ENCODE measurements at regions not wholly inside any gene's neighbourhood (a gene's known extent, or its start where the extent isn't known, plus 50 kb on each side); places are given as distances from the start of the nearest gene placed in this dataset.

- Histone ChIP-seq H3K4me1 (ENCODE audit: control insufficient read depth, insufficient read depth, low read length) (peaks cover 17% of the 10 kb centered on the region), H3K9me3 (ENCODE audit: control insufficient read depth, insufficient read depth, low read depth, low read length) (peaks cover 17% of the 10 kb centered on the region), H3K4me3 (ENCODE audit: low read depth, low read length) (no peak overlapping the region), H3K36me3 (ENCODE audit: control insufficient read depth, insufficient read depth, low read length) (no peaks in the 10 kb centered on the region), H3K27ac (ENCODE audit: low read depth, low read length) (no peak overlapping the region), H3K27me3 (ENCODE audit: control insufficient read depth, insufficient read depth, low read length) (no peaks in the 10 kb centered on the region), H3K9ac (ENCODE audit: low read length) (no peak overlapping the region)
Measured at GRCh38 chr17:77352441-77352840, 211.7 kb downstream of the SEC14L1 start.

GRCh38 chr17:77352996-77353395 lies 212.2 kb downstream of the SEC14L1 start:
- H3K4me1 ChIP-seq (ENCODE audit: control insufficient read depth, insufficient read depth, low read length) = peaks cover 17% of the 10 kb centered on the region
- no peak overlapping the region for H3K9ac ChIP-seq (ENCODE audit: low read length)
- H3K4me3 ChIP-seq (ENCODE audit: low read depth, low read length) = no peak overlapping the region
- H3K36me3 ChIP-seq (ENCODE audit: control insufficient read depth, insufficient read depth, low read length) = no peaks in the 10 kb centered on the region
- H3K9me3 ChIP-seq (ENCODE audit: control insufficient read depth, insufficient read depth, low read depth, low read length) = peaks cover 17% of the 10 kb centered on the region
- H3K27ac ChIP-seq (ENCODE audit: low read depth, low read length) = no peak overlapping the region
- H3K27me3 ChIP-seq (ENCODE audit: control insufficient read depth, insufficient read depth, low read length) = no peaks in the 10 kb centered on the region

- no peaks in the 10 kb centered on the region for H3K27me3 ChIP-seq (ENCODE audit: control insufficient read depth, insufficient read depth, low read length)
- H3K4me3 ChIP-seq (ENCODE audit: low read depth, low read length) = no peak overlapping the region
- no peaks in the 10 kb centered on the region for H3K36me3 ChIP-seq (ENCODE audit: control insufficient read depth, insufficient read depth, low read length)
- H3K27ac ChIP-seq (ENCODE audit: low read depth, low read length) = no peak overlapping the region
- peaks cover 17% of the 10 kb centered on the region for H3K4me1 ChIP-seq (ENCODE audit: control insufficient read depth, insufficient read depth, low read length)
- peaks cover 17% of the 10 kb centered on the region for H3K9me3 ChIP-seq (ENCODE audit: control insufficient read depth, insufficient read depth, low read depth, low read length)
- no peak overlapping the region for H3K9ac ChIP-seq (ENCODE audit: low read length)
Measured at GRCh38 chr17:77353684-77354419, 213.1 kb downstream of the SEC14L1 start.

GRCh38 chr17:77354420-77354669 lies 213.6 kb downstream of the SEC14L1 start:
- Histone ChIP-seq H3K27ac (ENCODE audit: low read depth, low read length) (no peak overlapping the region), H3K4me3 (ENCODE audit: low read depth, low read length) (no peak overlapping the region), H3K4me1 (ENCODE audit: control insufficient read depth, insufficient read depth, low read length) (peaks cover 17% of the 10 kb centered on the region), H3K9me3 (ENCODE audit: control insufficient read depth, insufficient read depth, low read depth, low read length) (peaks cover 17% of the 10 kb centered on the region), H3K27me3 (ENCODE audit: control insufficient read depth, insufficient read depth, low read length) (no peaks in the 10 kb centered on the region), H3K36me3 (ENCODE audit: control insufficient read depth, insufficient read depth, low read length) (no peaks in the 10 kb centered on the region), H3K9ac (ENCODE audit: low read length) (no peak overlapping the region)

- H3K27ac ChIP-seq (ENCODE audit: low read depth, low read length) = no peak overlapping the region
- H3K36me3 ChIP-seq (ENCODE audit: control insufficient read depth, insufficient read depth, low read length) = no peaks in the 10 kb centered on the region
- H3K4me3 ChIP-seq (ENCODE audit: low read depth, low read length) = no peak overlapping the region
- no peaks in the 10 kb centered on the region for H3K27me3 ChIP-seq (ENCODE audit: control insufficient read depth, insufficient read depth, low read length)
- peaks cover 17% of the 10 kb centered on the region for H3K4me1 ChIP-seq (ENCODE audit: control insufficient read depth, insufficient read depth, low read length)
- H3K9me3 ChIP-seq (ENCODE audit: control insufficient read depth, insufficient read depth, low read depth, low read length) = peaks cover 14% of the 10 kb centered on the region
- no peak overlapping the region for H3K9ac ChIP-seq (ENCODE audit: low read length)
Measured at GRCh38 chr17:77354670-77355455, 214.1 kb downstream of the SEC14L1 start.

- Histone ChIP-seq H3K4me1 (ENCODE audit: control insufficient read depth, insufficient read depth, low read length) (peaks cover 8% of the 10 kb centered on the region), H3K9ac (ENCODE audit: low read length) (no peak overlapping the region), H3K4me3 (ENCODE audit: low read depth, low read length) (no peak overlapping the region), H3K27ac (ENCODE audit: low read depth, low read length) (no peak overlapping the region), H3K27me3 (ENCODE audit: control insufficient read depth, insufficient read depth, low read length) (no peaks in the 10 kb centered on the region), H3K36me3 (ENCODE audit: control insufficient read depth, insufficient read depth, low read length) (no peaks in the 10 kb centered on the region), H3K9me3 (ENCODE audit: control insufficient read depth, insufficient read depth, low read depth, low read length) (peaks cover 14% of the 10 kb centered on the region)
Measured at GRCh38 chr17:77356109-77356689, 215.4 kb downstream of the SEC14L1 start.

- Histone ChIP-seq H3K27ac (ENCODE audit: low read depth, low read length) (no peak overlapping the region), H3K9me3 (ENCODE audit: control insufficient read depth, insufficient read depth, low read depth, low read length) (peaks cover 14% of the 10 kb centered on the region), H3K36me3 (ENCODE audit: control insufficient read depth, insufficient read depth, low read length) (no peaks in the 10 kb centered on the region), H3K9ac (ENCODE audit: low read length) (no peak overlapping the region), H3K4me3 (ENCODE audit: low read depth, low read length) (no peak overlapping the region), H3K27me3 (ENCODE audit: control insufficient read depth, insufficient read depth, low read length) (no peaks in the 10 kb centered on the region), H3K4me1 (ENCODE audit: control insufficient read depth, insufficient read depth, low read length) (peaks cover 2% of the 10 kb centered on the region)
Measured at GRCh38 chr17:77356690-77357201, 216.0 kb downstream of the SEC14L1 start.

- no peaks in the 10 kb centered on the region for H3K27me3 ChIP-seq (ENCODE audit: control insufficient read depth, insufficient read depth, low read length)
- H3K27ac ChIP-seq (ENCODE audit: low read depth, low read length) = no peak overlapping the region
- peaks cover 5% of the 10 kb centered on the region; the same call in 1 of the 2 replicates for H3K4me1 ChIP-seq (ENCODE audit: control insufficient read depth, insufficient read depth, low read length)
- no peak overlapping the region for H3K4me3 ChIP-seq (ENCODE audit: low read depth, low read length)
- H3K9ac ChIP-seq (ENCODE audit: low read length) = no peak overlapping the region
- peaks cover 14% of the 10 kb centered on the region for H3K9me3 ChIP-seq (ENCODE audit: control insufficient read depth, insufficient read depth, low read depth, low read length)
- no peaks in the 10 kb centered on the region for H3K36me3 ChIP-seq (ENCODE audit: control insufficient read depth, insufficient read depth, low read length)
Measured at GRCh38 chr17:77358801-77359200, 218.0 kb downstream of the SEC14L1 start.

GRCh38 chr17:77359236-77359635 lies 218.5 kb downstream of the SEC14L1 start:
- H3K9me3 ChIP-seq (ENCODE audit: control insufficient read depth, insufficient read depth, low read depth, low read length) = peaks cover 14% of the 10 kb centered on the region
- H3K9ac ChIP-seq (ENCODE audit: low read length) = no peak overlapping the region
- H3K4me1 ChIP-seq (ENCODE audit: control insufficient read depth, insufficient read depth, low read length) = peaks cover 9% of the 10 kb centered on the region; the same call in 1 of the 2 replicates
- no peaks in the 10 kb centered on the region for H3K27me3 ChIP-seq (ENCODE audit: control insufficient read depth, insufficient read depth, low read length)
- no peak overlapping the region for H3K27ac ChIP-seq (ENCODE audit: low read depth, low read length)
- no peak overlapping the region for H3K4me3 ChIP-seq (ENCODE audit: low read depth, low read length)
- no peaks in the 10 kb centered on the region for H3K36me3 ChIP-seq (ENCODE audit: control insufficient read depth, insufficient read depth, low read length)

- no peaks in the 10 kb centered on the region for H3K36me3 ChIP-seq (ENCODE audit: control insufficient read depth, insufficient read depth, low read length)
- H3K9me3 ChIP-seq (ENCODE audit: control insufficient read depth, insufficient read depth, low read depth, low read length) = 0 out of 2 replicates have a peak, but pooled peaks cover 2% of the 10 kb centered on the region
- no peaks in the 10 kb centered on the region for H3K27me3 ChIP-seq (ENCODE audit: control insufficient read depth, insufficient read depth, low read length)
- no peak overlapping the region for H3K4me3 ChIP-seq (ENCODE audit: low read depth, low read length)
- H3K4me1 ChIP-seq (ENCODE audit: control insufficient read depth, insufficient read depth, low read length) = peaks cover 37% of the 10 kb centered on the region
- no peak overlapping the region for H3K27ac ChIP-seq (ENCODE audit: low read depth, low read length)
- H3K9ac ChIP-seq (ENCODE audit: low read length) = no peak overlapping the region
Measured at GRCh38 chr17:77361986-77362620, 221.3 kb downstream of the SEC14L1 start.
